IMR-90 (cell line): ENCODE measurements at regions not wholly inside any gene's neighbourhood (a gene's known extent, or its start where the extent isn't known, plus 50 kb on each side); places are given as distances from the start of the nearest gene placed in this dataset.

Experiments used
- ATAC-seq: fragments of 200-7000 bp; cut with Tn5 transposase; 2 replicates; pipeline ENCODE4 v1.9.1; 2020; ENCODE audit warnings: low read depth, mild to moderate bottlenecking, moderate library complexity
- BruUV-seq: library from RNA; stranded (reverse); fragments of 400-500 nt; replicated peaks from 2 replicates; lab custom pipeline; 2021; lab: Mats Ljungman, UMichigan
- CTCF ChIA-PET: fragments of 300-600 bp; formaldehyde crosslinking; extraction: SDS; loops from one replicate; lab custom pipeline; 2021; ENCODE audit warnings: antibody characterized with exemption; lab: Yijun Ruan, JAX
- POLR2A ChIA-PET: fragments of 300-600 bp; sonication (Branson Sonifier 250); formaldehyde crosslinking; loops from one replicate; lab custom pipeline; 2022; ENCODE audit warnings: antibody characterized with exemption; ENCODE audit not compliant: unreplicated experiment; lab: Charles Lee
- DNase-seq: peaks from one replicate; pipeline ENCODE4 v3.0.0; 2013
- H2AFZ ChIP-seq: replicated peaks from 2 replicates; pipeline ENCODE3; 2013; ENCODE audit warnings: low read length, mild to moderate bottlenecking; ENCODE audit not compliant: poor library complexity
- H2AK5ac ChIP-seq: 2 replicates; pipeline ENCODE4 v1.6.1; 2013; ENCODE audit warnings: low read depth, low read length, inconsistent platforms
- H2AK9ac ChIP-seq: replicated peaks from 2 replicates; pipeline ENCODE3; 2013; ENCODE audit warnings: mild to moderate bottlenecking, low read depth, low read length, moderate library complexity; ENCODE audit not compliant: poor library complexity
- H2BK120ac ChIP-seq: 2 replicates; pipeline ENCODE4 v1.6.1; 2013; ENCODE audit warnings: low read depth, low read length, inconsistent platforms
- H2BK15ac ChIP-seq: 3 replicates; pipeline ENCODE4 v1.6.1; 2013; ENCODE audit warnings: low read depth, low read length, inconsistent platforms
- H2BK20ac ChIP-seq: 2 replicates; pipeline ENCODE4 v1.6.1; 2013; ENCODE audit warnings: low read depth, mild to moderate bottlenecking, inconsistent platforms, low read length, moderate library complexity
- H2BK5ac ChIP-seq: 2 replicates; pipeline ENCODE4 v1.6.1; 2013; ENCODE audit warnings: mild to moderate bottlenecking, low read depth, low read length, inconsistent platforms; ENCODE audit not compliant: poor library complexity, severe bottlenecking
- H3K14ac ChIP-seq: replicated peaks from 2 replicates; pipeline ENCODE4 v1.6.1; 2013; ENCODE audit warnings: low read depth, low read length, inconsistent platforms
- H3K18ac ChIP-seq: 2 replicates; pipeline ENCODE4 v1.6.1; 2013; ENCODE audit warnings: low read depth, low read length, control low read depth
- H3K23ac ChIP-seq: 2 replicates; pipeline ENCODE4 v1.6.1; 2013; ENCODE audit warnings: low read depth, low read length, inconsistent platforms
- H3K27ac ChIP-seq: 2 replicates; pipeline ENCODE4 v1.5.1; 2013; ENCODE audit warnings: mild to moderate bottlenecking, control low read depth, low read length; ENCODE audit not compliant: insufficient read depth
- H3K27me3 ChIP-seq: 2 replicates; pipeline ENCODE4 v1.6.1; 2013; ENCODE audit warnings: low read length; ENCODE audit not compliant: control insufficient read depth, insufficient read depth
- H3K36me3 ChIP-seq: 2 replicates; pipeline ENCODE4 v1.6.1; 2013; ENCODE audit warnings: low read length, mixed read lengths; ENCODE audit not compliant: control insufficient read depth, insufficient read depth
- H3K4ac ChIP-seq: 2 replicates; pipeline ENCODE4 v1.6.1; 2013; ENCODE audit warnings: low read depth, low read length, inconsistent platforms
- H3K4me1 ChIP-seq: 2 replicates; pipeline ENCODE4 v1.6.1; 2013; ENCODE audit warnings: low read length, mixed read lengths; ENCODE audit not compliant: control insufficient read depth, insufficient read depth
- H3K4me2 ChIP-seq: 2 replicates; pipeline ENCODE4 v1.6.1; 2013; ENCODE audit warnings: low read depth, mild to moderate bottlenecking, control low read depth, low read length, moderate library complexity
- H3K4me3 ChIP-seq: 2 replicates; pipeline ENCODE4 v1.5.1; 2013; ENCODE audit warnings: low read depth, mild to moderate bottlenecking, control low read depth, low read length, moderate library complexity; ENCODE audit not compliant: insufficient read depth
- H3K56ac ChIP-seq: 2 replicates; pipeline ENCODE4 v1.6.1; 2013; ENCODE audit warnings: low read length, inconsistent platforms; ENCODE audit not compliant: insufficient read depth; ENCODE audit errors: extremely low read depth
- H3K79me1 ChIP-seq, 2 experiments: 2 replicates each; pipeline ENCODE4 v1.6.1; 2013; ENCODE audit warnings: low read length in 2 of 2, inconsistent platforms in 1 of 2, low read depth in 1 of 2
- H3K9ac ChIP-seq: 2 replicates; pipeline ENCODE4 v1.6.1; 2013; ENCODE audit warnings: low read depth, low read length, control low read depth
- H3K9me1 ChIP-seq: 2 replicates; pipeline ENCODE4 v1.6.1; 2013; ENCODE audit warnings: low read length, inconsistent platforms; ENCODE audit not compliant: insufficient read depth
- H3K9me3 ChIP-seq: 2 replicates; pipeline ENCODE4 v1.6.1; 2013; ENCODE audit warnings: low read length; ENCODE audit not compliant: control insufficient read depth, insufficient read depth
- H4K20me1 ChIP-seq: 2 replicates; pipeline ENCODE4 v1.6.1; 2013; ENCODE audit warnings: low read length, inconsistent platforms; ENCODE audit not compliant: insufficient read depth
- H4K5ac ChIP-seq: 2 replicates; pipeline ENCODE4 v1.6.1; 2013; ENCODE audit warnings: mild to moderate bottlenecking, low read depth, low read length, control low read depth
- H4K8ac ChIP-seq, 2 experiments: 2 replicates each; pipeline ENCODE4 v1.6.1; 2013; ENCODE audit warnings: low read depth in 2 of 2, low read length in 2 of 2, control low read depth in 1 of 2, inconsistent platforms in 1 of 2
- H4K91ac ChIP-seq: 2 replicates; pipeline ENCODE4 v1.6.1; 2013; ENCODE audit warnings: low read depth, low read length, inconsistent platforms; ENCODE audit not compliant: insufficient read depth
- BHLHE40 ChIP-seq: fragments of 150-350 bp; IDR thresholded peaks from 2 replicates; pipeline ENCODE4 v1.6.1; 2016; ENCODE audit warnings: mild to moderate bottlenecking, low read depth, low read length
- CEBPB ChIP-seq: IDR thresholded peaks from 2 replicates; pipeline ENCODE4 v1.6.1; 2012; ENCODE audit warnings: low read depth, low read length, improper control_type of control experiment
- CHD1 ChIP-seq: IDR thresholded peaks from 2 replicates; pipeline ENCODE4 v1.6.1; 2012; ENCODE audit warnings: low read depth, low read length, improper control_type of control experiment
- CTCF ChIP-seq: conservative IDR thresholded peaks from 2 replicates; pipeline ENCODE4 v1.5.1; 2012; ENCODE audit warnings: mild to moderate bottlenecking, low read depth, low read length, improper control_type of control experiment
- FOS ChIP-seq: fragments of 150-350 bp; IDR thresholded peaks from 2 replicates; pipeline ENCODE4 v1.6.1; 2016; ENCODE audit warnings: low read depth, low read length
- MAFK ChIP-seq: IDR thresholded peaks from 2 replicates; pipeline ENCODE4 v1.6.1; 2012; ENCODE audit warnings: low read depth, low read length, improper control_type of control experiment
- MAZ ChIP-seq: IDR thresholded peaks from 2 replicates; pipeline ENCODE4 v1.6.1; 2012; ENCODE audit warnings: low read depth, mild to moderate bottlenecking, low read length, improper control_type of control experiment, moderate library complexity, borderline replicate concordance
- MXI1 ChIP-seq: IDR thresholded peaks from 2 replicates; pipeline ENCODE4 v1.6.1; 2012; ENCODE audit warnings: low read depth, mild to moderate bottlenecking, low read length, moderate library complexity, borderline replicate concordance
- POLR2A ChIP-seq: IDR thresholded peaks from 2 replicates; pipeline ENCODE4 v1.6.1; 2012; ENCODE audit warnings: mild to moderate bottlenecking, low read depth, low read length
- RAD21 ChIP-seq: IDR thresholded peaks from 2 replicates; pipeline ENCODE4 v1.6.1; 2012; ENCODE audit warnings: low read length, improper control_type of control experiment
- RCOR1 ChIP-seq: IDR thresholded peaks from 2 replicates; pipeline ENCODE4 v1.6.1; 2012; ENCODE audit warnings: mild to moderate bottlenecking, low read length, improper control_type of control experiment; ENCODE audit not compliant: insufficient replicate concordance
- RFX5 ChIP-seq: IDR thresholded peaks from 2 replicates; pipeline ENCODE4 v1.8.0; 2012; ENCODE audit warnings: low read depth, mild to moderate bottlenecking, low read length, moderate library complexity
- SMC3 ChIP-seq: fragments of 150-350 bp; IDR thresholded peaks from 2 replicates; pipeline ENCODE4 v1.6.1; 2016; ENCODE audit warnings: low read depth, mild to moderate bottlenecking, antibody characterized with exemption, low read length, moderate library complexity
- USF2 ChIP-seq: fragments of 150-350 bp; IDR thresholded peaks from 2 replicates; pipeline ENCODE4 v1.6.1; 2017; ENCODE audit warnings: mild to moderate bottlenecking, antibody characterized with exemption, low read length, low read depth
- WGBS, 2 experiments: methylation state at CpG; one replicate each; pipeline versions ENCODE4 v1.1.5 to v1.1.7; 2013; ENCODE audit warnings: missing lambda C conversion rate in 2 of 2; ENCODE audit not compliant: insufficient read length in 1 of 2; ENCODE audit errors: extremely low coverage in 2 of 2; 5-methylcytosine and 5-hydroxymethylcytosine counted together
- dilution Hi-C: fragments of 300-500 bp; cut with HindIII; formaldehyde crosslinking; loops from one replicate; pipeline ENCODE4 v1.14.3; 2018; ENCODE audit warnings: low sequenced_read_pairs; ENCODE audit not compliant: unreplicated experiment
- in situ Hi-C: fragments of 300-500 bp; cut with MboI; formaldehyde crosslinking; loops from 3 replicates; pipeline ENCODE4 v1.14.3; 2019; ENCODE audit warnings: low sequenced_read_pairs, inconsistent platforms, mixed read lengths
- intact Hi-C: fragments of 100-400 bp; cut with micrococcal nuclease; formaldehyde crosslinking; loops from 2 replicates; pipeline ENCODE4 v1.10.0; 2022
- TF ChIP-seq, protein P1 (sequence below): fragments of 150-350 bp; IDR thresholded peaks from 2 replicates; pipeline ENCODE4 v1.6.1; 2016; ENCODE audit warnings: low read depth, mild to moderate bottlenecking, low read length, moderate library complexity, borderline replicate concordance

GRCh38 chr2:43039376-43040080, 186.9 kb downstream of the ZFP36L2 start:
- dilution Hi-C loops (no loop called here), intact Hi-C loops (no loop called here), in situ Hi-C loops (no loop called here)
- H3K9me1 ChIP-seq, result peaks cover 28% of the 10 kb centered on the region
- H3K18ac ChIP-seq, result peak overlapping the region; percentile 9; the same call in 1 of the 2 replicates
- no peaks in the 10 kb centered on the region for H3K36me3 ChIP-seq
- ChIA-PET POLR2A (no interaction called here), CTCF (no interaction called here)
- BruUV-seq, result no TSS peak
- H3K23ac ChIP-seq, result 0 out of 2 replicates have a peak overlapping the region, but pooled peaks have one; percentile 56
- H3K14ac ChIP-seq, result peak overlapping the region; percentile 84; the same call in 1 of the 2 replicates
- peak overlapping the region; percentile 96 for H2BK20ac ChIP-seq
- H2AFZ ChIP-seq, result peak overlapping the region; percentile 56
- H4K20me1 ChIP-seq, result no peaks in the 10 kb centered on the region
- no peaks in the 10 kb centered on the region for H3K9me3 ChIP-seq
- DNase-seq, result no peak
- no peak for ATAC-seq
- no peak overlapping the region for H3K9ac ChIP-seq
- H4K91ac ChIP-seq, result peak overlapping the region; percentile 72
- no peak overlapping the region for H3K56ac ChIP-seq
- peak overlapping the region; percentile 88 for H2AK5ac ChIP-seq
- H3K27me3 ChIP-seq, result no peaks in the 10 kb centered on the region
- no peak overlapping the region for H4K5ac ChIP-seq
- H2BK120ac ChIP-seq, result peak overlapping the region; percentile 92
- H2AK9ac ChIP-seq, result peak overlapping the region; percentile 84
- H3K4me2 ChIP-seq, result no peak overlapping the region
- H3K79me1 ChIP-seq, result peaks cover 0 to 6% of the 10 kb centered on the region in 2 experiments; a peak in 1 of 4 replicates
- H3K4me3 ChIP-seq, result no peak overlapping the region
- 100% methylated on average over 2 of the region's 21 CpGs; no CpG with 5 or more reads in 1 of the 2 experiments for WGBS, 2 experiments
- H3K27ac ChIP-seq, result peak overlapping the region; percentile 42; the same call in 1 of the 2 replicates
- H3K4me1 ChIP-seq, result peaks cover 34% of the 10 kb centered on the region
- H4K8ac ChIP-seq, result peak overlapping the region; percentile 38 to 78; a peak in 1 of 4 replicates
- H2BK5ac ChIP-seq, result peak overlapping the region; percentile 25
- H3K4ac ChIP-seq, result peak overlapping the region; percentile 85
- H2BK15ac ChIP-seq, result peak overlapping the region; percentile 97; the same call in 2 of the 3 replicates
- TF ChIP-seq POLR2A, result no peak
- TF ChIP-seq CHD1, result no peak
- TF ChIP-seq CTCF, result no peak
- no peak for TF ChIP-seq BHLHE40
- TF ChIP-seq RFX5, result no peak
- TF ChIP-seq MAFK, result no peak
- no peak for TF ChIP-seq FOS
- TF ChIP-seq MXI1, result no peak
- TF ChIP-seq RCOR1, result no peak
- TF ChIP-seq RAD21, result no peak
- no peak for TF ChIP-seq MAZ
- TF ChIP-seq SMC3, result no peak
- no peak for TF ChIP-seq CEBPB
- TF ChIP-seq, protein P1, sequence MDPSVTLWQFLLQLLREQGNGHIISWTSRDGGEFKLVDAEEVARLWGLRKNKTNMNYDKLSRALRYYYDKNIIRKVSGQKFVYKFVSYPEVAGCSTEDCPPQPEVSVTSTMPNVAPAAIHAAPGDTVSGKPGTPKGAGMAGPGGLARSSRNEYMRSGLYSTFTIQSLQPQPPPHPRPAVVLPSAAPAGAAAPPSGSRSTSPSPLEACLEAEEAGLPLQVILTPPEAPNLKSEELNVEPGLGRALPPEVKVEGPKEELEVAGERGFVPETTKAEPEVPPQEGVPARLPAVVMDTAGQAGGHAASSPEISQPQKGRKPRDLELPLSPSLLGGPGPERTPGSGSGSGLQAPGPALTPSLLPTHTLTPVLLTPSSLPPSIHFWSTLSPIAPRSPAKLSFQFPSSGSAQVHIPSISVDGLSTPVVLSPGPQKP, result no peak
- TF ChIP-seq USF2, result no peak
